ENCODE measurements at regions not wholly inside any gene's neighbourhood (a gene's known extent, or its start where the extent isn't known, plus 50 kb on each side); places are given as distances from the start of the nearest gene placed in this dataset.

DNA sequence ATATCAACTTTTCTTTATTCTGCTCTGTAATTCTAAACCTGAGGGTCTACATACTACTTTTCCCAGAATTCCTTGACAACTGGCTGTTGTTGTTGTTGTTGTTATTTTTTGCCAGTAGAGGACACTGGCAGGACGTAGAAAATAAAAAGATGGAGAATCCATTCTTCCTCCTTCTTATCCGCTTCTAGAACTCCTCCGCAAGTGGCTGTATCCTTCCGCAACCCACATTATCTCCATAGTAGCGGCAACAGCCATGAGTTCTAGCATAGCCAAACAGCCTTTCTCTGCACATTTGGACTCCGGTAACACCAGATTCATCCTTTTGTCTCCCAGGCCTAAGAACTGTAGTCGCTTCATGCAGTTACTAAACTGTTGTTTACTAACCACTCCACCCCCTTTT lies 91.1 kb upstream of the CACHD1 start:
- TF ChIP-seq ZNF202 (tag by site-specific recombination; IDR thresholded peaks at IDR 0.05; ENCODE audit: borderline replicate concordance) (no peak), INSM2 (tag by site-specific recombination; IDR thresholded peaks at IDR 0.05) (no peak), ZNF629 (tag by site-specific recombination; IDR thresholded peaks at IDR 0.05) (no peak), TRIM28 (IDR thresholded peaks at IDR 0.05; ENCODE audit: borderline replicate concordance, low read length) (no peak), TCF7L2 (IDR thresholded peaks at IDR 0.05; ENCODE audit: borderline replicate concordance, low read depth, low read length) (no peak), PATZ1 (tag by site-specific recombination; IDR thresholded peaks at IDR 0.05) (no peak), ZNF24 (tag by site-specific recombination; IDR thresholded peaks at IDR 0.05) (no peak), ZBTB8A (tag by site-specific recombination; IDR thresholded peaks at IDR 0.05) (no peak)
- TF ChIP-seq, protein P1, sequence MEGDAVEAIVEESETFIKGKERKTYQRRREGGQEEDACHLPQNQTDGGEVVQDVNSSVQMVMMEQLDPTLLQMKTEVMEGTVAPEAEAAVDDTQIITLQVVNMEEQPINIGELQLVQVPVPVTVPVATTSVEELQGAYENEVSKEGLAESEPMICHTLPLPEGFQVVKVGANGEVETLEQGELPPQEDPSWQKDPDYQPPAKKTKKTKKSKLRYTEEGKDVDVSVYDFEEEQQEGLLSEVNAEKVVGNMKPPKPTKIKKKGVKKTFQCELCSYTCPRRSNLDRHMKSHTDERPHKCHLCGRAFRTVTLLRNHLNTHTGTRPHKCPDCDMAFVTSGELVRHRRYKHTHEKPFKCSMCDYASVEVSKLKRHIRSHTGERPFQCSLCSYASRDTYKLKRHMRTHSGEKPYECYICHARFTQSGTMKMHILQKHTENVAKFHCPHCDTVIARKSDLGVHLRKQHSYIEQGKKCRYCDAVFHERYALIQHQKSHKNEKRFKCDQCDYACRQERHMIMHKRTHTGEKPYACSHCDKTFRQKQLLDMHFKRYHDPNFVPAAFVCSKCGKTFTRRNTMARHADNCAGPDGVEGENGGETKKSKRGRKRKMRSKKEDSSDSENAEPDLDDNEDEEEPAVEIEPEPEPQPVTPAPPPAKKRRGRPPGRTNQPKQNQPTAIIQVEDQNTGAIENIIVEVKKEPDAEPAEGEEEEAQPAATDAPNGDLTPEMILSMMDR (tag by site-specific recombination; IDR thresholded peaks at IDR 0.05), result no peak

Data from HEK293 (cell line).